Transverse colon (tissue), 1 donor: ENCODE measurements at regions not wholly inside any gene's neighbourhood (a gene's known extent, or its start where the extent isn't known, plus 50 kb on each side); places are given as distances from the start of the nearest gene placed in this dataset.

Source experiments
- EP300 ChIP-seq: sonication (generic); formaldehyde crosslinking; IDR thresholded peaks from one replicate; pipeline ENCODE4 v1.6.1; 2017; ENCODE audit warnings: antibody characterized with exemption, low read depth
- POLR2A ChIP-seq: fragments of 450-650 bp; IDR thresholded peaks from one replicate; pipeline ENCODE4 v1.6.1; 2016; ENCODE audit warnings: antibody characterized with exemption, mild to moderate bottlenecking, moderate library complexity

GRCh38 chr9:13642646-13643045 lies 363.2 kb upstream of the MPDZ start:
- TF ChIP-seq EP300 (no peak), POLR2A (no peak)
